Stimulated activated CD4-positive, alpha-beta T cell treated with anti-CD3 and anti-CD28 coated beads, Interleukin-4, amount 100 ng/mL, for 24 hours (primary cell): ENCODE measurements at regions not wholly inside any gene's neighbourhood (a gene's known extent, or its start where the extent isn't known, plus 50 kb on each side); places are given as distances from the start of the nearest gene placed in this dataset.

Source experiments
- DNase-seq: peaks from one replicate; pipeline ENCODE4 v3.0.0-alpha.2; 2020

DNA sequence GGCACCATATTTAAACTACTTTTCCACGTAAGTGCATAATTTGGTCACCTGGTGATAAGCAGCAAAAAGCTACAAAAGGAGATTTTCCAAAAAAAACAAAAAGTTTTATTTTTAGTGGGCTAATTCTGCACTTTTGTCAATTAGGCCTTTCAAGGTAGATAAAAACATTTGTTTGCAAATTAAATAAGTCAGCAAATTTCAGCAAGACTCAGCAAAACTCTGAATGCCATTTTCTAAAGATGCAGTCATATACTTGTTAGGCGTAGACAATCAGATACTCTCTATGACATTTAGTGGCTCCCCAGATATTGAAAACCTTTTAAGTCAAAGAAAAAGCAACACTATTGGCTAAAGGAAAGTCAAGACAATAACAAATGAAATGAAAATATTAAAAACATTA lies 400.2 kb upstream of the GOLIM4 start:
- DNase-seq: no peak

DNA sequence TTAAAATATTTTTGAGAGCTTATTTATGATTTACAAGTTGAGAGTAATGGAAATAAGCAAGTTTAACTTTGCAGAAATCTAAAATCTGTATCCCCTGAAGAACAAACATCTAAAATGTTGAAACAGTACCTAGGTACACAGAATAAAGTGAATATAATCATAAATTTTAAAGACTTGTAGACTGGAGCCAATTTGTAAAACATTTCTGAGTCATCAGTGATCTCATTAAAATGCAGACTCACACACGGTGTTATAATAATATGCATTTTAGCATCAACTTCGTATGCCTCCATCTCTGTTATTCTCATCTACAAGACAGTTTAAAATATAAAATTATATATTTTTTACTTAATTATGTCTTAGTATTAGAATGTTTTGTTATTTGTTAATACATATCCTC lies 399.5 kb upstream of the GOLIM4 start:
- no peak for DNase-seq

DNA sequence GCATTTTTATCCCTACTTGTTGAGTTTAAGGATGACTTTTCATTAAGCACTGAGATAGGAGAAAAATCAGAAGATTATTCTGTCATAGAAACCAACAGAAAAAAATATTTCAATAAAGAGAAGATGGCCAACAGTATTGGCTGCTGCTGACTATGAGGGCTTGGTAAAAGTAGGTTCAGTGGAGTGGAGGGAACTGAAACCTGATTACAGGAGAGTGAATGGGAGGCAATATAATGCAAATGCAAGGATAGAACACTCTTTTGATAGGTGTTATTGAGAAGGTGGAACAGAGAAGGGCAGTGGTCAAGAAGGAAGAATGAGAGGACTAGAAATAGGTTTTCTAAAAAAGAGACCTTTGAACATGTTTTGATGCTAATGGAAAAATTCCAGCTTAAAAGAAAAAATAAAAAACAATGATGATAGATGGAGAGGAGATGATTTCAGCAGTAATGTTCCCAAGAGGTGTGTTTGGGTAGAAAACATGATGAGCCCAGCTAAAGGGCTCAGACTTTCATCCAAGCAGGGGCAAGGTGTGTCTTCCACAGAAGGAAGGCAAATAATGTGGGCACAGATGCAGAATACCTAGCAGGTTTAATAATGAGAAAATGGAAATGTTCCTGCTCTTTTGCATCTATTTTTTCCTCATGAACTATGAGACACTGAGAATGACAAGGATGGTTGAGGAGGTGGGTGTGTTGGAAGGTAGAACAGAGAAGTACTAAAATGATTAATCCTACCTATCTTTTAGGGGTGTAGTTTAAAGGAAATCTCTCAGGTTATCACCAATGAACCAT lies 397.9 kb upstream of the GOLIM4 start:
- DNase-seq: no peak

DNA sequence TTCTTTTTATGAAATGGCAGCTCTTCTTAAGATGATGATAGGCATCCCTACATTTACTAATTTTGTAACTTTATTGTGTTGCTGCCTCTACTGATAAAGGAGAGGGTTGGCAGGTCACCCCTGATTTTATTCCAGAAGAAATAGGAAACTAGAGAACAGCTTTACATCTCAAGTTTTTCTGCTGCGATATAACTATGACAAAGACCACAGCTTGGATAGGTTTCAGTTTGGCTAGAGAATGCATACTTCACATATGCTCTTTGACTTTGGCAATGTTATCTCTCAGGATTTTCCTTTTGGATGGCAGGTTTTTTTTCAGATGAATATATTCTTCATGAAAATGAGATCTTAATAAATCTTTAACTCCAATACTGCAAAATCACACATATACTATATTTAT lies 395.3 kb upstream of the GOLIM4 start:
- no peak for DNase-seq

DNA sequence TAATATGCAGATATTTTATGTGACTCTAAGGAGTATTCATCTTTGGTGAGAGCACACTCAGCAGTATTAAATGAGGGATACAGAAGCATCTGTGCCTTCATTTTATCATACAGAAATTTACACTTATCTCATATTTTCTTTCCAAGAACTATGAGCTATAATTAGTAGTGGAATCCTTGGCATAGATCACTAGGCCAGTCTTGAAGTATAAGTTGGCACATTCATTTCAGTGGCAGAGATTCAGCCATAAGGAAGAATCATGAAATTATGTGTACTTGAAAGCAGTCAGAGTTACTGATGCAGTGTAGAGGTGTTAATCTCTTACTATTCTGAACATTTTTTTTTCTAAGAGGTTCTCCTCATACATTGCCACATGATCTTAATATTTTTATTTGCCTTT lies 393.6 kb upstream of the GOLIM4 start:
- no peak for DNase-seq

DNA sequence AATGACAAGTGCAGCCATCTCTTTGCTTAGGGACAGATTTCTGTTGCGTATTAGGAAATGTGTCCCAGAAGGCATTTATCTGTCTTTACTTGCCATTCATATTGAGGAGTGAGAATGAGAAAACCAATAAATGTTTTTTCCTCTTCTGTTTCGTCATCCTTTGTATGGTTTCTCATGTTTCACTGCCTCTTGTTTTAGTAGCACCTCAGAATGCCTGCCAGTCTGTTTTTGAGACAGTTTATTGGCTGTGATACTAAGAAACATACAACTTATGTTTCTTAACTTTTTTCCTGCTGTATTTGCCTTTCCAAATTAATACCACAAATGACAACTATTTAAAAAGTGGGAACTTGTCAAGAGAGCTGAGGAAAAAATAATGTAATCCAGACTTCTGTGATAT lies 390.2 kb upstream of the GOLIM4 start:
- DNase-seq: no peak

DNA sequence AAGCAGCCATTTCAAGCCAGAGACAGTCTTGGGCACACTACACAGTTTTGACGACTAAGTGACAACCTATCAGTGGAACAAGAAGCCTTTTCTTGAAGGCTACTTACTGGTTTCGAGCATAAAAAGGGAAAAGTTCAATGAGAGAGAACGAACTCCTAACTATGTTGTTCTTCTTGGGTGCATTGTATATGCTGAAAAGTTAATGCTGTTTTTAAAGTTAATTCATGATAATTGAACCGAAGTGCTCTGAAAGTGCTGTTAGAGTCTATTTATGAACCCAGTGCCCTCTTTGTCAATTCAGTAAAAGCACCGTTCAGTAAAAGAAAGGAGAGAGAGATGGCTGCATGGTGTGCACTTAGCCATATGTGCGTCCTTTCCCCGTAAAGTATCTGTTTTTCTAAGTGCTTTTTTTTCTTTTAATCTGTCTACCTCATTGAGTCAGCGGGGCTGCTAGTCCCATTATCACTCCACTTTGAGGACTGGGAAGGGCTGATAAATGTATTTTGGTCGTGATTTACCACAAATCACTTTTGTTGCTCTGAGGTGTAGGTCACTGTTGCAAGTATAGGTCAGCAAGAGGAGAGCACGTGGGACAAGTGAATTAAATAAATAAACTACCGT lies 380.7 kb upstream of the GOLIM4 start:
- no peak for DNase-seq

DNA sequence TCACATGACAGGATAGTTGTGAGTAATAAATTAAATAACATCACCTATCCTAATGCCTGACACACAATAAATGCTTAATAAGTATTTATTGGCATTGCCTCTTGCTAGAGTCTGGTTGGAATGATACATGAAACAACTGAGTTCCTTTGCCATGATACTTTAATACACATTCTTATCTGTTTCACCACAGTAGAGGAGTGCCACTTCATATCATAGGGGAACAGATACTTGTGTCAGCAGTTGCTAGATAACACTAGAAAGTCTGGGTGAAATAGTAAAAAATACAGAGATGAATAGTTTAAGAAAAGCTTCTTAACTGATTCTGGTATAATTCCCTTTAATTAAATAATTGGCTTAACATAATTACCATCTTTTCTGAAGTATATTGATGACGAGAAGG lies 380.0 kb upstream of the GOLIM4 start:
- no peak for DNase-seq

DNA sequence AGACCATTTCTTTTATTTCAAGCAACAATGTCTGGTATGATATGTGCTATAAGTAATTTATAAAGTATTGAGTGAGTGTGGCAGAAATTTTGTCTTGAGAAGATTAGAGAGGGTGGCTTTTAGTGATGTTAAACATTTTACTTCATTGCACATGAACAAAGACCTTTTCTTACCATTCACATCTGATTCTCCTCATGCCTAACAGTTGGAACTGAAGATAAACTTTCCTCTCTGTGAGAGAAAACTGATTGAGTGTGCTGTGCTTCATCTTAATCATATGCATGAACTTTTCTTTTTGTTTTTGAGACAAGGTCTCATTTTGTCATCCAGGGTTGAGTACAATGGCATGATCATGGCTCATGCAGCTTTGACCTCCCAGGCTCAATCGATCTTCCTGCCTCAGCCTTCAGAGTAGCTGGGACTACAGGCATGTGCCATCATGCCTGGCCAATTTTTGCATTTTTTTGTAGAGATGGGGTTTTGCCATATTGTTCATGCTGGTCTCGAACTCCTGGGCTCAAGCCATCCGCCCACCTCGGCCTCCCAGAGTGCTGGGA lies 377.7 kb upstream of the GOLIM4 start:
- no peak for DNase-seq

DNA sequence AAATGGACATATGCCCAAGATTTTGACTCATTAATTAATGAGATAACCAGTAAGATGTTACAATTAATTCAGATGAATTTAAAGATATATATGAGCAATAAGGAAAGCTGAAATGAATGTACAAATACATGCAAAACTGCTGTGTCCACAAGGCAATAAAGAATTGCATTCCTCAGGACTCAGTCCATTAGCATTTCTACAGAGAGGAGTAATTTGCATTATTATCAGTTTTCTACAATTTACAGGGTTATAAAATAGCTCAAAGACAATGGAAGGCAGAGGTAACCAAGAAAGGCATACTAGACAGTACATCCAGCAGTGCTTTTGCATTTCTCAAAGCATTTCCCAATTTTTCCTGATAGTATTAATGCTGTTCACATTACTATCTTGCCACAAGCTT lies 377.1 kb upstream of the GOLIM4 start:
- DNase-seq: no peak

DNA sequence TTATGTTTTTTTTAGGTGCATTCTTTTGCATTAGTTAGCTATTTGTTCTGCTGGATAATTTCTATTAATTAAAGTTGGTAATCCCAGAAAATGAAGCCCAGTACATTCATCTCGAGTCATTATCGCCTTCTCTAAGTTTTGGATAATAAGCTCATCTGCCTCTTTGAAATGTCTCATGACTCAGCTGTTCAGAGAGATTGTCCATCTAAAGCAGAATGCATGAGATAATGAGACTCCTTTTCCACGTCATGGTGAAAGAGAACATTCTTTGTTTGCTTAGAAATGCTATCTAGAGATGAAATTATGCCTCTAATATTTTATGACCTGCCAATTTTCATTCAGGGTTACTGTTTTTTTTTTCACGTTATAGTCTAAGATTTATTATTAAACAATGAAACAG lies 374.7 kb upstream of the GOLIM4 start:
- DNase-seq: no peak

DNA sequence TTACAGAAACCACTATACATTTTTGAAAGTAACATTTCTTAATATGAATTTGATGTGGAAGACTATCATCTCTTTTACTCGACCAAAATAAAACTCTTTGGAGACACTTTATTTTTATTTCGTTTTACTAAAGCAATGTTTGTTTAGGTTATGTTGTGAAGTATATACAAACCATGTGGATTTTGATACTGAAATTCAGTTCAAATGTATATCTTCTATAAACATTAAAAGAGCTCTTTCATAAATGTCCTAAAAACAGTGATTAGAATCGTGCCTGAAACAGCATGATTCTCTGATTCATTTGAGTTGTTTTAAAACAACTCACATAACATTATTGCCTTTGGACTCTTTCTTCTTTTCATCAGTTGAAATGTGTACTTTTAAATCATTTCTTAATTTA lies 373.7 kb upstream of the GOLIM4 start:
- DNase-seq: no peak

DNA sequence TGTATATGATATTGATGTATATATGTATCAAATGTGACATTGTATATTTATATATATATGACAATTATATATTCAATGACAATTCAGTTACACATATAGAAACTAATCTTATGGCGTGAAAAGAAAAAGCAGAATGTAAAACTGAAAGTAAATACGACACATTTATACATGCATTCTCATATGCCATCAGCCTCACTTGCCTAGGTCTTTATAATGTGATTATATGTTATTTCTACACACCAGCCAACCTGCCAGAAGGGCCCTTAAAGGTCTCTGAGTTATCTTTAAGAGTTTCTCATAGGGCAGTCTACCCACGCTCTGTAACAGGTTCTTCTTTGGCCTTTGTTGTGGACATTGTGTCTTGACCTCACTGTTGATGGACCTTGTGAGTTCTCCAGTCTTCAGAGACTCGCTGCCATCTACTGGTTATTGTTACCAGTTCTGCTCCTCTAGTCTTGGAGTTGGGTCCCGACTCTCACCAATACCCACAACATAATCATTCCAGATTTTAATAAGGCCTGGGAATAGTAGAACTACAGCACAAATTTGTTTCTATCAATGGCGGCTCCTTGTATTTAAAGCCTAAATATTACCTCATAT lies 371.5 kb upstream of the GOLIM4 start:
- DNase-seq: no peak

DNA sequence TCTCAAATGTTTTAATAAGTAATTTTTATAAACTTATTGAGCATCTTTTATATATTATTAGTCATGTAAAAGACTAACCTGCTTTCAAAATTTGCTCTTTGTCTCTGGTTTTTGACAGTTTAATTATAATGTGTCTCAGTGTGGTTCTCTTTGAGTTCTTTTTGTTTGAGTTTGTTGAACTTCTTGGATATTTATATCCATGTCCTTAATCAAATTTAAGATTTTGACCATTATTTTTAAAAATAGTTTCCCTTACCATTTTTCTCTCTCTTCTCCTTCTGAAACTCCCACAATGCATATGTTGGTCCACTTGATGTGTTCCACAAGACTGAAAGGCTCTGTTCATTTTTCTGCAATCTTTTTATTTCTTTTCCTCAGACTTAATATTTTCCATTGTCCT lies 366.1 kb upstream of the GOLIM4 start:
- no peak for DNase-seq

DNA sequence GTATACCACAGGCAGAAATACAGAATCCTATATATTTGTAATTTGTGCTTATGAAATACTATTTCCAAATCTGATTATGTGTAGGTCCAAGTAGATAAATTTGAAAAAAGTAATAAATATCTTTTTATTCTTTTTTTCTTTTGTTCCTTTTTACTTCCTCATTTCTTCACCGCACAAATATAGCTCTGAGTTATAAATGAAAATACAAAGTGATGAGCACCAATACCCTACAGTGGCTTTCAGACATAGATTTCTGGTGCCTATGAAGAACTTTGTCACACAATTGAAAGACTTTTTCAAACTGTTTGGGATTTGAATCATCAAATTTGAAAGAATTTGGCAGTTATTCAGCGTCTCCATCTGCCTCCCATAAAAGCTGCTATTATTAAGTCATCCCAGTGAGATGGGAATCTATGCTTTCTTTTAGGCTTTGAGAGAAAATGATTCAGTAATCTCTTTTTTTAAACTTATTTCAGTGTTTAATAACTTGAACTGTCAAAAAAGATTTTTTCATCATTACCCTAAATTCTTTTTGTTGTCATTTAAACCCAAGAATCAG lies 363.6 kb upstream of the GOLIM4 start:
- no peak for DNase-seq

DNA sequence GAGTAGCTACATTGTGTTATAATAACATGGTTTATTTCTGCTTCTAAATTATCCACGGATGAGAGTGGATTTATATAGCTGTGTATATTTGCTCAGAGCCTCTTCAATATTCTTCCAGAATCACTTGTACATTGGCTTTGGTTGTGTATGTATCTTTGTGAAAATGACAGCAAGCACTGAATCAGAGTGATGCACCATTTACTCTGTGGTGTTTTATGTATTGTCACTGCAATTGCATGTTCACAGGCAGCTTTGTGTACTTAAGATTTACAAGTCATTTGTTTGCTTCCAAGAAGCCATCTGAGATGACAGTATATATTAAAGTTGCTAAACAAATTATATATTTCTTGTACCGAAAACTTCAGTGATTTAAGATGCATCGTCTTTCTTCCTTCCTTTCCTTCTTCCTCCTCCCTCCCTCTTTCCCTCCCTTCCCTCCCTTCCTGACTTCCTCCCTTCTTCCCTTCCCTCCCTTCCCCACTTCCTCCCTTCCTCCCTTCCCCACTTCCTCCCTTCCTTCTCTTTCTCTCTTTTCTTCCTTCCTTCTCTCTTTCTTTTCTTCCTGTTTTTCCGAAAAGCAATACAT lies 362.3 kb upstream of the GOLIM4 start:
- no peak for DNase-seq

DNA sequence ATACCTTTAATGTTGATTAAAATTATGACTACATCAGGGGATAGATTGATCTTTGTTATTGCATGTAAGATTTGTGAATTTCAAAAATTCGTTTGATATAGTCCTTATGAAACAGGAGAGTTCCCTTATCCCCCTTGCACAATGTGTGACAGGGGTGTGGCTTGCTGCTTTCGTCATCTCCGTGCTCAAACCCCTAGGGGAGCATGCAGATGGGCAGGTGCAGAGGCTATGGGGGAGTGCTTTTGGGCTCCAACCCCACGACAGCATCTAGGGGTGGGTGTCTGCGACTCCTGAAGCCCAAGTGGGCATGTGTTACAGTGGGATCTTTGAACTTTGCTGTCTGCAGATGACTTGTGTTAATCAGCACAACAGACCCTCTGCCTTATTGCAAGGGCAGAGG lies 360.1 kb upstream of the GOLIM4 start:
- no peak for DNase-seq

DNA sequence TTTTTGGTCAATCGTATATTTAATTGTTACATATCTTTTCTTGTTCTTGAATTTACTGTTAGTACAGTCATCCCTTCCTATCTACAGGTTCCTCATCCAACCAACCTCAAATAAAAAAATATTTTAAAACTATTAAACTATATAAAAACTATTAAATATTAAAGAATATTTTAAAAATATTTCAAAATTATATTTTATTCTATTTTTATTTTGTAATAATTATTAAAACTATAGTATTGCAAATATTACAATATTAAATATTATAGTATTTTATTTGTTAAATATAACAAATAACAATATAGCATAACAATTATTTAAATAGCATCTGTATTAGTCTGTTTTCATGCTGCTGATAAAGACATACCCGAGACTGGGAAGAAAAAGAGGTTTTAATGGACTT lies 357.9 kb upstream of the GOLIM4 start:
- DNase-seq: no peak

DNA sequence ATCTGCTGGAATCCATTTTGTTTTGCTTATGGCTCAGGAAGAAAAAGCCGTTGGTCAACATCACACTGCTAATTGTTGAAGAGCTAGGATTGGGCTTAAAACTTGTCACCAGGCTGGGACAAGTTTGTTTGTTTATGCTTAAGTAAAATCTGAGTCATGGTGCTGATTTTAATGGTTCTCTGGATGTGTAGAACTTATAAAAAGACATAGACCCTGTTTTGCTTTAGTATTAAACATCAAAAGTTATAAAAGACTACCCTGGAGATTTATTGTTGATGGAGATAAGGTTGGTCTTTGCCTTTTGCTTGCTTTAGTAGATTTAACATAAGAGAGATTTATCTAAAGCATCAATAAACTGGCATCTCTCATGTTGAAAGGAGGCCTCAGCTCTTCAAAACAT lies 348.2 kb upstream of the GOLIM4 start:
- no peak for DNase-seq

DNA sequence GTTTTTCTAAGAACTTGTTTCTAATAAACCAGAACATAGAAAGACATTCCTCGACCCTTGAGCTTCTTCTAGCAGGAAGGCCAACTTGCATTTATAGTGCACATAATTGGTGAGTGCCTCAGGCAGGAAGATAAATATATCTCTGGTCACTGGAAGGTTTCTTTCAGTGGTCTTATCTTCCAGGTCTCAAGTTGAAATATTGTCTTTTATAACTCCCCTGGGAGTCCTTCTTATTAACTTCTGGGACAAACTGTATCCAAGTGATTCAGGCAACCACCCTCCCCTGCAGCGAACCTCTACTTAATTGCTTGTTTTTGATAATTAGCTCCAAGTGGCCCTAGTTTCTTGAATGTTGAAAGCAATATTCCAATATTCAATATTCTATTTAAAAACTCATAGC lies 346.8 kb upstream of the GOLIM4 start:
- DNase-seq: no peak

DNA sequence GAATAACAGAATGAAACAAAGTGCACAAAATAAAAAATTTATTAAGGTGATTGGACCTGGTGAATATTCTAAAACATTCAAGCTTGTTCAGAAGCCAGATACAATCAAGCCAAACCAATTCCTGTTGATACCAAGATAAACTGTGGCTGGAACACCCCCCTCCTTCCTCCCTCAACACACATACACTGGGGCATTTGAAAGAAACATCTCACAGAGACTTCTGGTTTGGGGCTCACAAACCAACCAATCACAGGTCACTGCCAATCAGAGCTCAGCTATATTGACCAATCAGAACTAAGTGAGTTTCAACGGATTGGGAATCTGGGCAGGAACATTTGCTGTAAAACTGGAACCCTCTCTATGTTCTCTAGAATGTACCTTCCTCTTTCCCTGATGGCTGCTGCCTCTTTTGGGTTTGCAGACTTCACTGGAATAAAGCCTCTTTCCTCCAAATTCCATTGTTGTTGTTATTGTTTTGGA lies 340.6 kb upstream of the GOLIM4 start:
- DNase-seq: no peak

DNA sequence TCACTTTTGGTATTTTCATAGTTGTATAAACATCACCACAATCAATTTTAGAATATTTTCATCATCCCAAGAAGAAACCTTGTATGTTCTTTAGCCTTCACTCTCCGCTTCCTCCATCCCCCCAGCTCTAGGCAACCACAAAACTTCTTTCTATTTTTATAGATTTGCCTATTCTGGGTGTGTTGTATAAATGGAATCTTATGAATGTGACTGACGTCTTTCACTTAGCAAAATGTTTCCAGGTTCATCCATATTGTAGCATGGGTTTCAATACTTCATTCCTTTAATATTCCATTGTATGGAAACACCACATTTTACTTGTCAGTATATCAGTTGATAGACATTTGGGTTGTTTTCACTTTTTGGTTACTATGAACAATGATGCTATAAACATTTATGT lies 335.8 kb upstream of the GOLIM4 start:
- DNase-seq: no peak

DNA sequence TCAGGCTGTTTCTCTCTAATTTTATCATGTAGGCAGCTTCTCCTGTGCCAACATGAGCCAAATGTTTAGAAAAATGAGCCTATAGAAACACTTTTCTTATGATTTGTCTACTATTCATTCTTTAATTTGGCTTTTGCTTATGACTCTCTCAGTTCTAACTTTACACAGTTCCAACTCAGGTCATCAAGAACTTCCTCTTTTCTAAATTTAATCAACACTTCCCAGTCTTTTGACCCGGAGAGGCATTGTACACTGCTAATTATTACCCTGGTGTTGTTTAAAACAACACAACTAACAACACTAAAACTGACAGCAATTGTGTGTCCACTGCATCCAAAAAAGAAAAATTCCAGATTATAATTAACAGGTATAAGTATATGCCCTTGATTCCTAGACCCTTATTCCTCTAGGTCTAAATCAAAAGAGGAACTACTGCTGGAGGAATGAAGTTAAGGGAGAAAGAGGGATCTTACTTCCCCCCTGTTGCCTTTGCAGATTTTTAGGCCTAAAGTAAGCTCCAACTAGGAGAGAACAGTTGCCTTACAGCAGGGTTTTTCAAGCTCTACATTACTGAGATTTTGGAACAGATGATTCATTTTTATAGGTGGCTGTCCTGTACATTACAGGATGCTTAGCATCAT lies 332.2 kb upstream of the GOLIM4 start:
- DNase-seq: no peak
